IMR-90 (cell line): ENCODE measurements at regions not wholly inside any gene's neighbourhood (a gene's known extent, or its start where the extent isn't known, plus 50 kb on each side); places are given as distances from the start of the nearest gene placed in this dataset.

Experiments used
- ATAC-seq: fragments of 200-7000 bp; cut with Tn5 transposase; 2 replicates; pipeline ENCODE4 v1.9.1; 2020; ENCODE audit warnings: low read depth, mild to moderate bottlenecking, moderate library complexity
- BruUV-seq: library from RNA; stranded (reverse); fragments of 400-500 nt; replicated peaks from 2 replicates; lab custom pipeline; 2021; lab: Mats Ljungman, UMichigan
- CTCF ChIA-PET: fragments of 300-600 bp; formaldehyde crosslinking; extraction: SDS; loops from one replicate; lab custom pipeline; 2021; ENCODE audit warnings: antibody characterized with exemption; lab: Yijun Ruan, JAX
- POLR2A ChIA-PET: fragments of 300-600 bp; sonication (Branson Sonifier 250); formaldehyde crosslinking; loops from one replicate; lab custom pipeline; 2022; ENCODE audit warnings: antibody characterized with exemption; ENCODE audit not compliant: unreplicated experiment; lab: Charles Lee
- DNase-seq: peaks from one replicate; pipeline ENCODE4 v3.0.0; 2013
- H2AFZ ChIP-seq: replicated peaks from 2 replicates; pipeline ENCODE3; 2013; ENCODE audit warnings: low read length, mild to moderate bottlenecking; ENCODE audit not compliant: poor library complexity
- H2AK5ac ChIP-seq: 2 replicates; pipeline ENCODE4 v1.6.1; 2013; ENCODE audit warnings: low read depth, low read length, inconsistent platforms
- H2AK9ac ChIP-seq: replicated peaks from 2 replicates; pipeline ENCODE3; 2013; ENCODE audit warnings: mild to moderate bottlenecking, low read depth, low read length, moderate library complexity; ENCODE audit not compliant: poor library complexity
- H2BK120ac ChIP-seq: 2 replicates; pipeline ENCODE4 v1.6.1; 2013; ENCODE audit warnings: low read depth, low read length, inconsistent platforms
- H2BK15ac ChIP-seq: 3 replicates; pipeline ENCODE4 v1.6.1; 2013; ENCODE audit warnings: low read depth, low read length, inconsistent platforms
- H2BK20ac ChIP-seq: 2 replicates; pipeline ENCODE4 v1.6.1; 2013; ENCODE audit warnings: low read depth, mild to moderate bottlenecking, inconsistent platforms, low read length, moderate library complexity
- H2BK5ac ChIP-seq: 2 replicates; pipeline ENCODE4 v1.6.1; 2013; ENCODE audit warnings: mild to moderate bottlenecking, low read depth, low read length, inconsistent platforms; ENCODE audit not compliant: poor library complexity, severe bottlenecking
- H3K14ac ChIP-seq: replicated peaks from 2 replicates; pipeline ENCODE4 v1.6.1; 2013; ENCODE audit warnings: low read depth, low read length, inconsistent platforms
- H3K18ac ChIP-seq: 2 replicates; pipeline ENCODE4 v1.6.1; 2013; ENCODE audit warnings: low read depth, low read length, control low read depth
- H3K23ac ChIP-seq: 2 replicates; pipeline ENCODE4 v1.6.1; 2013; ENCODE audit warnings: low read depth, low read length, inconsistent platforms
- H3K27ac ChIP-seq: 2 replicates; pipeline ENCODE4 v1.5.1; 2013; ENCODE audit warnings: mild to moderate bottlenecking, control low read depth, low read length; ENCODE audit not compliant: insufficient read depth
- H3K27me3 ChIP-seq: 2 replicates; pipeline ENCODE4 v1.6.1; 2013; ENCODE audit warnings: low read length; ENCODE audit not compliant: control insufficient read depth, insufficient read depth
- H3K36me3 ChIP-seq: 2 replicates; pipeline ENCODE4 v1.6.1; 2013; ENCODE audit warnings: low read length, mixed read lengths; ENCODE audit not compliant: control insufficient read depth, insufficient read depth
- H3K4ac ChIP-seq: 2 replicates; pipeline ENCODE4 v1.6.1; 2013; ENCODE audit warnings: low read depth, low read length, inconsistent platforms
- H3K4me1 ChIP-seq: 2 replicates; pipeline ENCODE4 v1.6.1; 2013; ENCODE audit warnings: low read length, mixed read lengths; ENCODE audit not compliant: control insufficient read depth, insufficient read depth
- H3K4me2 ChIP-seq: 2 replicates; pipeline ENCODE4 v1.6.1; 2013; ENCODE audit warnings: low read depth, mild to moderate bottlenecking, control low read depth, low read length, moderate library complexity
- H3K4me3 ChIP-seq: 2 replicates; pipeline ENCODE4 v1.5.1; 2013; ENCODE audit warnings: low read depth, mild to moderate bottlenecking, control low read depth, low read length, moderate library complexity; ENCODE audit not compliant: insufficient read depth
- H3K56ac ChIP-seq: 2 replicates; pipeline ENCODE4 v1.6.1; 2013; ENCODE audit warnings: low read length, inconsistent platforms; ENCODE audit not compliant: insufficient read depth; ENCODE audit errors: extremely low read depth
- H3K79me1 ChIP-seq, 2 experiments: 2 replicates each; pipeline ENCODE4 v1.6.1; 2013; ENCODE audit warnings: low read length in 2 of 2, inconsistent platforms in 1 of 2, low read depth in 1 of 2
- H3K9ac ChIP-seq: 2 replicates; pipeline ENCODE4 v1.6.1; 2013; ENCODE audit warnings: low read depth, low read length, control low read depth
- H3K9me1 ChIP-seq: 2 replicates; pipeline ENCODE4 v1.6.1; 2013; ENCODE audit warnings: low read length, inconsistent platforms; ENCODE audit not compliant: insufficient read depth
- H3K9me3 ChIP-seq: 2 replicates; pipeline ENCODE4 v1.6.1; 2013; ENCODE audit warnings: low read length; ENCODE audit not compliant: control insufficient read depth, insufficient read depth
- H4K20me1 ChIP-seq: 2 replicates; pipeline ENCODE4 v1.6.1; 2013; ENCODE audit warnings: low read length, inconsistent platforms; ENCODE audit not compliant: insufficient read depth
- H4K5ac ChIP-seq: 2 replicates; pipeline ENCODE4 v1.6.1; 2013; ENCODE audit warnings: mild to moderate bottlenecking, low read depth, low read length, control low read depth
- H4K8ac ChIP-seq, 2 experiments: 2 replicates each; pipeline ENCODE4 v1.6.1; 2013; ENCODE audit warnings: low read depth in 2 of 2, low read length in 2 of 2, control low read depth in 1 of 2, inconsistent platforms in 1 of 2
- H4K91ac ChIP-seq: 2 replicates; pipeline ENCODE4 v1.6.1; 2013; ENCODE audit warnings: low read depth, low read length, inconsistent platforms; ENCODE audit not compliant: insufficient read depth
- CEBPB ChIP-seq: IDR thresholded peaks from 2 replicates; pipeline ENCODE4 v1.6.1; 2012; ENCODE audit warnings: low read depth, low read length, improper control_type of control experiment
- CHD1 ChIP-seq: IDR thresholded peaks from 2 replicates; pipeline ENCODE4 v1.6.1; 2012; ENCODE audit warnings: low read depth, low read length, improper control_type of control experiment
- FOS ChIP-seq: fragments of 150-350 bp; IDR thresholded peaks from 2 replicates; pipeline ENCODE4 v1.6.1; 2016; ENCODE audit warnings: low read depth, low read length
- MAFK ChIP-seq: IDR thresholded peaks from 2 replicates; pipeline ENCODE4 v1.6.1; 2012; ENCODE audit warnings: low read depth, low read length, improper control_type of control experiment
- MAZ ChIP-seq: IDR thresholded peaks from 2 replicates; pipeline ENCODE4 v1.6.1; 2012; ENCODE audit warnings: low read depth, mild to moderate bottlenecking, low read length, improper control_type of control experiment, moderate library complexity, borderline replicate concordance
- MXI1 ChIP-seq: IDR thresholded peaks from 2 replicates; pipeline ENCODE4 v1.6.1; 2012; ENCODE audit warnings: low read depth, mild to moderate bottlenecking, low read length, moderate library complexity, borderline replicate concordance
- NFE2L2 ChIP-seq: fragments of 150-350 bp; IDR thresholded peaks from 2 replicates; pipeline ENCODE4 v1.6.1; 2016; ENCODE audit warnings: low read depth, mild to moderate bottlenecking, low read length
- POLR2A ChIP-seq: IDR thresholded peaks from 2 replicates; pipeline ENCODE4 v1.6.1; 2012; ENCODE audit warnings: mild to moderate bottlenecking, low read depth, low read length
- RAD21 ChIP-seq: IDR thresholded peaks from 2 replicates; pipeline ENCODE4 v1.6.1; 2012; ENCODE audit warnings: low read length, improper control_type of control experiment
- RCOR1 ChIP-seq: IDR thresholded peaks from 2 replicates; pipeline ENCODE4 v1.6.1; 2012; ENCODE audit warnings: mild to moderate bottlenecking, low read length, improper control_type of control experiment; ENCODE audit not compliant: insufficient replicate concordance
- RFX5 ChIP-seq: IDR thresholded peaks from 2 replicates; pipeline ENCODE4 v1.8.0; 2012; ENCODE audit warnings: low read depth, mild to moderate bottlenecking, low read length, moderate library complexity
- SMC3 ChIP-seq: fragments of 150-350 bp; IDR thresholded peaks from 2 replicates; pipeline ENCODE4 v1.6.1; 2016; ENCODE audit warnings: low read depth, mild to moderate bottlenecking, antibody characterized with exemption, low read length, moderate library complexity
- WGBS, 2 experiments: methylation state at CpG; one replicate each; pipeline versions ENCODE4 v1.1.5 to v1.1.7; 2013; ENCODE audit warnings: missing lambda C conversion rate in 2 of 2; ENCODE audit not compliant: insufficient read length in 1 of 2; ENCODE audit errors: extremely low coverage in 2 of 2; 5-methylcytosine and 5-hydroxymethylcytosine counted together
- dilution Hi-C: fragments of 300-500 bp; cut with HindIII; formaldehyde crosslinking; loops from one replicate; pipeline ENCODE4 v1.14.3; 2018; ENCODE audit warnings: low sequenced_read_pairs; ENCODE audit not compliant: unreplicated experiment
- in situ Hi-C: fragments of 300-500 bp; cut with MboI; formaldehyde crosslinking; loops from 3 replicates; pipeline ENCODE4 v1.14.3; 2019; ENCODE audit warnings: low sequenced_read_pairs, inconsistent platforms, mixed read lengths
- intact Hi-C: fragments of 100-400 bp; cut with micrococcal nuclease; formaldehyde crosslinking; loops from 2 replicates; pipeline ENCODE4 v1.10.0; 2022
- TF ChIP-seq, protein P1 (sequence below): fragments of 150-350 bp; IDR thresholded peaks from 2 replicates; pipeline ENCODE4 v1.6.1; 2016; ENCODE audit warnings: low read depth, mild to moderate bottlenecking, low read length, moderate library complexity, borderline replicate concordance
- TF ChIP-seq, protein P2 (sequence below): fragments of 150-350 bp; IDR thresholded peaks from 2 replicates; pipeline ENCODE4 v1.6.1; 2017; ENCODE audit warnings: mild to moderate bottlenecking, antibody characterized with exemption, low read length, low read depth
- TF ChIP-seq, protein P3 (sequence below): conservative IDR thresholded peaks from 2 replicates; pipeline ENCODE4 v1.5.1; 2012; ENCODE audit warnings: mild to moderate bottlenecking, low read depth, low read length, improper control_type of control experiment

DNA sequence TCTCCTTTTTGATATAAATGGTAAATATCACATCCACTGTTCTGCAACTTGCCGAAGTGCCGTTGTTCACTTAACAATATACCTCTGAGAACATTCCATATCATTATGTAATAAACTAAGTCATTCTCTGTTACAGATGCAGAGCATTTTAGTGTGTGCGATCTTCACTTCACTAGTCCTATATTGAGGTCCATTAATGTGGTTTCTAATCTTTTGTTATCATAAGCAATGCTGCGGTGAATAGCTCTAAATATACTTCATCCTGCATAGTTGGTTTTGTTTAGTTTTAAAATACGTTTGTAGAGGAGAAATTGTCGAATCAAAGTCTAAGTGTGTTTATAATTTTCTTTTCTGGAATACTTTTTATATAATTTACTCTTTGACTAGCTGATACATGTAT is 280.3 kb upstream of the TRIB2 start:
- no peak overlapping the region for H2AFZ ChIP-seq
- TF ChIP-seq, protein P1, sequence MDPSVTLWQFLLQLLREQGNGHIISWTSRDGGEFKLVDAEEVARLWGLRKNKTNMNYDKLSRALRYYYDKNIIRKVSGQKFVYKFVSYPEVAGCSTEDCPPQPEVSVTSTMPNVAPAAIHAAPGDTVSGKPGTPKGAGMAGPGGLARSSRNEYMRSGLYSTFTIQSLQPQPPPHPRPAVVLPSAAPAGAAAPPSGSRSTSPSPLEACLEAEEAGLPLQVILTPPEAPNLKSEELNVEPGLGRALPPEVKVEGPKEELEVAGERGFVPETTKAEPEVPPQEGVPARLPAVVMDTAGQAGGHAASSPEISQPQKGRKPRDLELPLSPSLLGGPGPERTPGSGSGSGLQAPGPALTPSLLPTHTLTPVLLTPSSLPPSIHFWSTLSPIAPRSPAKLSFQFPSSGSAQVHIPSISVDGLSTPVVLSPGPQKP, result no peak
- TF ChIP-seq MXI1, result no peak
- no peak for TF ChIP-seq NFE2L2
- TF ChIP-seq SMC3, result no peak
- TF ChIP-seq FOS, result no peak
- no peak for TF ChIP-seq MAZ
- TF ChIP-seq, protein P2, sequence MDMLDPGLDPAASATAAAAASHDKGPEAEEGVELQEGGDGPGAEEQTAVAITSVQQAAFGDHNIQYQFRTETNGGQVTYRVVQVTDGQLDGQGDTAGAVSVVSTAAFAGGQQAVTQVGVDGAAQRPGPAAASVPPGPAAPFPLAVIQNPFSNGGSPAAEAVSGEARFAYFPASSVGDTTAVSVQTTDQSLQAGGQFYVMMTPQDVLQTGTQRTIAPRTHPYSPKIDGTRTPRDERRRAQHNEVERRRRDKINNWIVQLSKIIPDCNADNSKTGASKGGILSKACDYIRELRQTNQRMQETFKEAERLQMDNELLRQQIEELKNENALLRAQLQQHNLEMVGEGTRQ, result no peak
- TF ChIP-seq RCOR1, result no peak
- TF ChIP-seq CEBPB, result no peak
- no peak for TF ChIP-seq RAD21
- TF ChIP-seq, protein P3, sequence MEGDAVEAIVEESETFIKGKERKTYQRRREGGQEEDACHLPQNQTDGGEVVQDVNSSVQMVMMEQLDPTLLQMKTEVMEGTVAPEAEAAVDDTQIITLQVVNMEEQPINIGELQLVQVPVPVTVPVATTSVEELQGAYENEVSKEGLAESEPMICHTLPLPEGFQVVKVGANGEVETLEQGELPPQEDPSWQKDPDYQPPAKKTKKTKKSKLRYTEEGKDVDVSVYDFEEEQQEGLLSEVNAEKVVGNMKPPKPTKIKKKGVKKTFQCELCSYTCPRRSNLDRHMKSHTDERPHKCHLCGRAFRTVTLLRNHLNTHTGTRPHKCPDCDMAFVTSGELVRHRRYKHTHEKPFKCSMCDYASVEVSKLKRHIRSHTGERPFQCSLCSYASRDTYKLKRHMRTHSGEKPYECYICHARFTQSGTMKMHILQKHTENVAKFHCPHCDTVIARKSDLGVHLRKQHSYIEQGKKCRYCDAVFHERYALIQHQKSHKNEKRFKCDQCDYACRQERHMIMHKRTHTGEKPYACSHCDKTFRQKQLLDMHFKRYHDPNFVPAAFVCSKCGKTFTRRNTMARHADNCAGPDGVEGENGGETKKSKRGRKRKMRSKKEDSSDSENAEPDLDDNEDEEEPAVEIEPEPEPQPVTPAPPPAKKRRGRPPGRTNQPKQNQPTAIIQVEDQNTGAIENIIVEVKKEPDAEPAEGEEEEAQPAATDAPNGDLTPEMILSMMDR, result no peak
- TF ChIP-seq CHD1, result no peak
- no peak for TF ChIP-seq POLR2A
- TF ChIP-seq RFX5, result no peak
- TF ChIP-seq MAFK, result no peak
- no peaks in the 10 kb centered on the region for H4K20me1 ChIP-seq
- DNase-seq (peak; percentile 62), ATAC-seq (peak; percentile 46; the same call in 1 of the 2 replicates)
- H3K27me3 ChIP-seq, result no peaks in the 10 kb centered on the region
- dilution Hi-C loops, result no loop called here
- CTCF ChIA-PET, result no interaction called here
- no peak overlapping the region for H3K4me2 ChIP-seq
- no peak overlapping the region for H3K9ac ChIP-seq
- no CpG with 5 or more reads among the region's 6 CpGs for WGBS, 2 experiments
- H3K9me3 ChIP-seq, result no peaks in the 10 kb centered on the region
- POLR2A ChIA-PET, result no interaction called here
- no peak overlapping the region for H2BK20ac ChIP-seq
- no peaks in the 10 kb centered on the region for H3K79me1 ChIP-seq
- no peak overlapping the region for H2AK5ac ChIP-seq
- H3K4me1 ChIP-seq, result peaks cover 3% of the 10 kb centered on the region
- no peak overlapping the region for H3K18ac ChIP-seq
- BruUV-seq, result no TSS peak
- no peak overlapping the region for H2BK5ac ChIP-seq
- H3K14ac ChIP-seq, result no peak overlapping the region
- intact Hi-C loops, result loop anchor here (10.0 kb wide), 1 partner anchor 382 kb away; no protein-coding TSS in a partner anchor
- no peak overlapping the region for H2BK120ac ChIP-seq
- H4K91ac ChIP-seq, result no peak overlapping the region
- no peak overlapping the region for H3K27ac ChIP-seq
- in situ Hi-C loops, result no loop called here
- no peak overlapping the region for H2AK9ac ChIP-seq
- 0 out of 2 replicates have a peak, but pooled peaks cover 3% of the 10 kb centered on the region for H3K9me1 ChIP-seq
- no peak overlapping the region for H4K5ac ChIP-seq
- H3K36me3 ChIP-seq, result no peaks in the 10 kb centered on the region
- H3K4ac ChIP-seq, result no peak overlapping the region
- no peak overlapping the region for H3K56ac ChIP-seq
- no peak overlapping the region for H4K8ac ChIP-seq
- no peak overlapping the region for H3K4me3 ChIP-seq
- H3K23ac ChIP-seq, result no peak overlapping the region
- no peak overlapping the region for H2BK15ac ChIP-seq
